SK-N-SH (cell line): ENCODE measurements at regions not wholly inside any gene's neighbourhood (a gene's known extent, or its start where the extent isn't known, plus 50 kb on each side); places are given as distances from the start of the nearest gene placed in this dataset.

Experiments used
- CTCF ChIA-PET: fragments of 300-600, 350-600 bp; formaldehyde crosslinking; extraction: SDS; loops from one replicate; lab custom pipeline; 2021; lab: Yijun Ruan, JAX
- POLR2A ChIA-PET: fragments of 350-600 bp; sonication (Branson Sonifier 250); formaldehyde crosslinking; extraction: SDS; loops from one replicate; lab custom pipeline; 2020; ENCODE audit warnings: antibody characterized with exemption, inconsistent platforms; lab: Yijun Ruan, JAX
- DNase-seq: peaks from one replicate; pipeline ENCODE4 v3.0.0; 2012
- H2AFZ ChIP-seq: fragments of 200-600 bp; sonication (generic); 2 replicates; pipeline ENCODE4 v1.8.1; 2016; ENCODE audit warnings: antibody characterized with exemption, mild to moderate bottlenecking, low read depth
- H3F3A ChIP-seq: fragments of 200-600 bp; sonication (generic); replicated peaks from 2 replicates; pipeline ENCODE3; 2016; ENCODE audit warnings: antibody characterized with exemption, mild to moderate bottlenecking; ENCODE audit not compliant: insufficient read depth
- H3K27ac ChIP-seq, 2 experiments: fragments of 200-500 bp in 1 of 2; fragments of 200-600 bp in 1 of 2; sonication (Bioruptor generic) in 1 of 2; sonication (generic), shearing (Covaris generic) in 1 of 2; 2 replicates each; pipeline versions ENCODE4 v1.5.1 to v1.6.1; 2014 to 2016; ENCODE audit warnings: low read depth in 2 of 2, inconsistent platforms in 1 of 2, low read length in 1 of 2, mild to moderate bottlenecking in 1 of 2, mixed read lengths in 1 of 2
- H3K27me3 ChIP-seq: fragments of 200-600 bp; sonication (generic), shearing (Covaris generic); 2 replicates; pipeline ENCODE4 v1.6.1; 2016; ENCODE audit warnings: mixed run types; ENCODE audit not compliant: insufficient read depth
- H3K36me3 ChIP-seq, 2 experiments: fragments of 200-500 bp in 1 of 2; fragments of 200-600 bp in 1 of 2; sonication (Bioruptor generic) in 1 of 2; sonication (generic) in 1 of 2; replicated peaks in 1 of 2; 2 replicates each; pipeline versions ENCODE3 to v1.5.1; 2014 to 2016; ENCODE audit warnings: low read length in 1 of 2, mild to moderate bottlenecking in 1 of 2; ENCODE audit not compliant: insufficient read depth in 2 of 2, control insufficient read depth in 1 of 2
- H3K4me1 ChIP-seq, 2 experiments: fragments of 200-500 bp in 1 of 2; fragments of 200-600 bp in 1 of 2; sonication (Bioruptor generic) in 1 of 2; sonication (generic), shearing (Covaris generic) in 1 of 2; 2 replicates each; pipeline versions ENCODE4 v1.5.1 to v1.6.1; 2014 to 2016; ENCODE audit warnings: low read depth in 1 of 2, low read length in 1 of 2, mixed run types in 1 of 2; ENCODE audit not compliant: insufficient read depth in 2 of 2, control insufficient read depth in 1 of 2
- H3K4me2 ChIP-seq: fragments of 200-600 bp; sonication (generic), shearing (Covaris generic); 2 replicates; pipeline ENCODE4 v1.6.1; 2017; ENCODE audit warnings: mixed run types
- H3K4me3 ChIP-seq, 2 experiments: fragments of 200-500 bp in 1 of 2; fragments of 200-600 bp in 1 of 2; sonication (Bioruptor generic) in 1 of 2; sonication (generic), shearing (Covaris generic) in 1 of 2; 2 replicates each; pipeline versions ENCODE4 v1.5.1 to v1.8.1; 2014 to 2016; ENCODE audit warnings: low read depth in 2 of 2, inconsistent platforms in 1 of 2, low read length in 1 of 2, mild to moderate bottlenecking in 1 of 2, mixed read lengths in 1 of 2, moderate library complexity in 1 of 2
- H3K79me2 ChIP-seq: fragments of 200-600 bp; sonication (generic); 2 replicates; pipeline ENCODE4 v1.8.1; 2017; ENCODE audit warnings: mild to moderate bottlenecking; ENCODE audit not compliant: insufficient read depth
- H3K9ac ChIP-seq: fragments of 200-600 bp; sonication (generic); 2 replicates; pipeline ENCODE4 v1.6.1; 2017; ENCODE audit warnings: mixed run types
- H3K9me2 ChIP-seq: fragments of 200-600 bp; sonication (generic); 2 replicates; pipeline ENCODE4 v1.6.1; 2017; ENCODE audit warnings: mixed run types
- H3K9me3 ChIP-seq: fragments of 200-600 bp; sonication (generic); 2 replicates; pipeline ENCODE4 v1.6.1; 2017; ENCODE audit warnings: mixed run types, mild to moderate bottlenecking, moderate library complexity
- H4K20me1 ChIP-seq: fragments of 200-600 bp; sonication (generic); 2 replicates; pipeline ENCODE4 v1.6.1; 2017; ENCODE audit warnings: mild to moderate bottlenecking, mixed run types; ENCODE audit not compliant: insufficient read depth
- CHD2 ChIP-seq: fragments of 150-350 bp; IDR thresholded peaks from 2 replicates; pipeline ENCODE4 v1.6.1; 2018; ENCODE audit warnings: low read length; ENCODE audit not compliant: partially characterized antibody
- CTCF ChIP-seq: fragments of 200-600 bp; sonication (generic); IDR thresholded peaks from 2 replicates; pipeline ENCODE4 v1.6.1; 2017; ENCODE audit warnings: antibody characterized with exemption, mild to moderate bottlenecking, moderate library complexity
- ELF1 ChIP-seq: IDR thresholded peaks from 2 replicates; pipeline ENCODE4 v1.4.0; 2012
- EP300 ChIP-seq, 2 experiments: IDR thresholded peaks; 2 replicates each; pipeline versions ENCODE4 v1.4.0 to v1.6.1; 2012; ENCODE audit warnings: borderline replicate concordance in 1 of 2, low read depth in 1 of 2, low read length in 1 of 2
- FOXJ3 ChIP-seq: sonication (generic); formaldehyde crosslinking; IDR thresholded peaks from 2 replicates; pipeline ENCODE4 v1.5.1; 2020; ENCODE audit warnings: mild to moderate bottlenecking, missing genetic modification reagents
- FOXM1 ChIP-seq: IDR thresholded peaks from 2 replicates; pipeline ENCODE4 v1.4.0; 2012; ENCODE audit warnings: low read depth, mild to moderate bottlenecking
- IRF3 ChIP-seq: fragments of 150-350 bp; IDR thresholded peaks from 2 replicates; pipeline ENCODE4 v1.6.1; 2016; ENCODE audit warnings: mild to moderate bottlenecking, low read depth, low read length
- MAX ChIP-seq: IDR thresholded peaks from 2 replicates; pipeline ENCODE4 v1.4.0; 2012; ENCODE audit warnings: low read depth
- PBX3 ChIP-seq: IDR thresholded peaks from 2 replicates; pipeline ENCODE4; 2012
- POLR2AphosphoS5 ChIP-seq: IDR thresholded peaks from 2 replicates; pipeline ENCODE4 v1.6.1; 2012; ENCODE audit warnings: low read depth, low read length
- RAD21 ChIP-seq: IDR thresholded peaks from 2 replicates; pipeline ENCODE4 v1.6.1; 2012; ENCODE audit warnings: mild to moderate bottlenecking, low read length
- RCOR1 ChIP-seq: fragments of 150-350 bp; IDR thresholded peaks from 2 replicates; pipeline ENCODE4 v1.6.1; 2017; ENCODE audit warnings: antibody characterized with exemption, low read length
- RFX5 ChIP-seq: IDR thresholded peaks from 2 replicates; pipeline ENCODE4 v1.6.1; 2012; ENCODE audit warnings: mild to moderate bottlenecking, improper control_type of control experiment, low read length
- USF2 ChIP-seq: fragments of 150-350 bp; IDR thresholded peaks from 2 replicates; pipeline ENCODE4 v1.6.1; 2017; ENCODE audit warnings: antibody characterized with exemption, low read length, low read depth, borderline replicate concordance
- ZBTB33 ChIP-seq: IDR thresholded peaks from 2 replicates; pipeline ENCODE4 v1.4.0; 2012; ENCODE audit warnings: low read depth, borderline replicate concordance
- WGBS: methylation state at CpG from one replicate; pipeline ENCODE4 v1.1.6; 2017; ENCODE audit warnings: low lambda C conversion rate; 5-methylcytosine and 5-hydroxymethylcytosine counted together

GRCh38 chr2:13197248-13197647 lies 480.5 kb downstream of the TRIB2 start:
- H3K4me1 ChIP-seq: peaks cover 0 to 6% of the 10 kb centered on the region in 2 experiments; a peak in 2 of 4 replicates
- H3K36me3 ChIP-seq: no peaks in the 10 kb centered on the region
- H3F3A ChIP-seq: no peaks in the 10 kb centered on the region
- no peak for DNase-seq
- POLR2A ChIA-PET: no interaction called here
- H3K9me2 ChIP-seq: no peaks in the 10 kb centered on the region
- WGBS: 36% methylated on average over 1 of the region's 1 CpG
- H3K9me3 ChIP-seq: no peaks in the 10 kb centered on the region
- no peak for TF ChIP-seq FOXM1
- TF ChIP-seq PBX3: no peak
- no peak for TF ChIP-seq RAD21
- no peak for TF ChIP-seq FOXJ3 (CRISPR knock-in tag)
- no peak for TF ChIP-seq RFX5
- no peak for TF ChIP-seq CHD2
- TF ChIP-seq RCOR1: no peak
- no peak for TF ChIP-seq ZBTB33
- no peak for TF ChIP-seq CTCF
- no peak for TF ChIP-seq MAX
- no peak for TF ChIP-seq ELF1
- no peak for TF ChIP-seq IRF3
- no peak for TF ChIP-seq POLR2AphosphoS5
- no peak for TF ChIP-seq EP300 (IDR thresholded peaks at IDR 0.05; ENCODE audit: borderline replicate concordance in 1 of 2, low read depth in 1 of 2, low read length in 1 of 2)
- no peak for TF ChIP-seq USF2
- CTCF ChIA-PET: interaction anchor here (1.1 to 1.9 kb wide), 2 partner anchors 10 to 673 kb away, joined by 3 to 7 read pairs; no protein-coding TSS in a partner anchor
- no peak overlapping the region for H3K4me2 ChIP-seq
- H3K79me2 ChIP-seq: no peaks in the 10 kb centered on the region
- H4K20me1 ChIP-seq: no peaks in the 10 kb centered on the region
- no peaks in the 10 kb centered on the region for H3K27me3 ChIP-seq
- no peak overlapping the region for H3K27ac ChIP-seq
- no peak overlapping the region for H2AFZ ChIP-seq
- no peak overlapping the region for H3K9ac ChIP-seq
- H3K4me3 ChIP-seq: no peak overlapping the region
